ENCODE measurements at regions not wholly inside any gene's neighbourhood (a gene's known extent, or its start where the extent isn't known, plus 50 kb on each side); places are given as distances from the start of the nearest gene placed in this dataset.

GRCh38 chr7:22935269-22935668 is 78.7 kb downstream of the HYCC1 start:
- Histone ChIP-seq H3K4me1 (peaks cover 34% of the 10 kb centered on the region), H3K9me3 (no peaks in the 10 kb centered on the region), H3K27me3 (ENCODE audit: low read depth) (no peaks in the 10 kb centered on the region), H3K36me3 (replicated peaks) (no peaks in the 10 kb centered on the region), H3K4me3 (no peak overlapping the region)
- in situ Hi-C loops (cut with MboI; ENCODE audit: low sequenced_read_pairs): no loop called here
- no peak for DNase-seq (ENCODE audit: low spot score in 2 of 2)

DNA sequence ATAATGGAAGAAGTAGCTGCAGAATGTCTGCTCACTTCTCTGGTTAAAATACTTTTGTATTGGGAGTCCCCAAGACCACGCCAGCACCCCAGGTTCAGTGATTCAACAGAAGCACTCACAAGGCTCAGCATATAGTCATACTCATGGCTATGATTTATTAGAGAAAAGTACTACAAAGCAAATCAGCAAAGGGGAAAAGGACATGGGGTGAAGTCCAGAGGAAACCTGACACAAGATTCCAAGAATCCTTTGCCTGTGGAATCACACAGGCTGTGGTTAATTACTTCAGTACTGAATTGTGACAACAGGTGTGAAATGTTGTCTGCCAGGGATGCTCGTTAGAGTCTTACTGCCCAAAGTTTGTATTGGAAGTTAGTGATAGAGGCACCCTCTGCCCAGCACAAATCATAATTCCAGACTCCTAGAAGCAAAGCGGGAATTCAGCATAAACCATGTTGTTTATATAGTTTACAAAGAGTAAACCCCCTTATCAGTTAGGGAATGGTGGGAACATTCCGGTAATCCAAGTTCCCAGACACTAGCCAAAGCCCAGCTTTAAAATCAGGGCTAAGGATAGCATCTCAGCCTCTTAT is 79.4 kb downstream of the HYCC1 start:
- Histone ChIP-seq H3K36me3 (replicated peaks) (no peaks in the 10 kb centered on the region), H3K4me3 (no peak overlapping the region), H3K27me3 (ENCODE audit: low read depth) (no peaks in the 10 kb centered on the region), H3K9me3 (no peaks in the 10 kb centered on the region), H3K4me1 (peaks cover 34% of the 10 kb centered on the region)
- in situ Hi-C loops (cut with MboI; ENCODE audit: low sequenced_read_pairs): no loop called here
- no peak for DNase-seq (ENCODE audit: low spot score in 2 of 2)

DNA sequence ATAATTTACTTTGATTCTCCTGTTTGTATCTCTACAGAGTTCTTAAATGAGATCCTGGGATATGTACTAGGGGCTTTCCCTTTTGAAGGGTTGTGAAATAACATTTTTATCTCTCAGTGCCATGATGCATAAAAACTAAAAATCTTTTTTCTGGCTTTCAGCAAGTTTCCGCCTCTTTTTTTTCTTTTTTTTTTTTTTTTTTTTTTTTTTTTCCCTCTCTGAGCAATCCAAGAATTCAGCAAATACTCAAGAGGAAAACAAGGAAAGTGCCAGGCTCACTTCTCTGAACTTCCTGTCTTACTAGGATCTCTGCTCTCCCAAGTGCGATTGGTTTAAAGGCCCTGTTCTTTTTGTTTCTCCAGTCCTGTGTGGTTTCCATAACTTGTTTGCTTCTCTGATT is 79.9 kb downstream of the HYCC1 start:
- Histone ChIP-seq H3K4me3 (no peak overlapping the region), H3K36me3 (replicated peaks) (no peaks in the 10 kb centered on the region), H3K4me1 (peaks cover 34% of the 10 kb centered on the region), H3K27me3 (ENCODE audit: low read depth) (no peaks in the 10 kb centered on the region), H3K9me3 (no peaks in the 10 kb centered on the region)
- DNase-seq (ENCODE audit: low spot score in 2 of 2): no peak
- in situ Hi-C loops (cut with MboI; ENCODE audit: low sequenced_read_pairs): no loop called here

GRCh38 chr7:22932896-22933295 is 81.0 kb downstream of the HYCC1 start:
- DNase-seq (ENCODE audit: low spot score in 2 of 2): no peak
- H3K27me3 ChIP-seq (ENCODE audit: low read depth): no peaks in the 10 kb centered on the region
- in situ Hi-C loops (cut with MboI; ENCODE audit: low sequenced_read_pairs): no loop called here
- peaks cover 24% of the 10 kb centered on the region for H3K4me1 ChIP-seq
- H3K9me3 ChIP-seq: no peaks in the 10 kb centered on the region
- no peak overlapping the region for H3K4me3 ChIP-seq
- H3K36me3 ChIP-seq (replicated peaks): no peaks in the 10 kb centered on the region

GRCh38 chr7:22931011-22931410 is 82.9 kb downstream of the HYCC1 start:
- Histone ChIP-seq H3K27me3 (ENCODE audit: low read depth) (no peaks in the 10 kb centered on the region), H3K9me3 (no peaks in the 10 kb centered on the region), H3K4me3 (no peak overlapping the region), H3K36me3 (replicated peaks) (no peaks in the 10 kb centered on the region), H3K4me1 (peaks cover 5% of the 10 kb centered on the region)
- in situ Hi-C loops (cut with MboI; ENCODE audit: low sequenced_read_pairs): no loop called here
- no peak for DNase-seq (ENCODE audit: low spot score in 2 of 2)

- Histone ChIP-seq H3K4me3 (no peak overlapping the region), H3K36me3 (replicated peaks) (no peaks in the 10 kb centered on the region), H3K27me3 (ENCODE audit: low read depth) (no peaks in the 10 kb centered on the region), H3K9me3 (0 out of 2 replicates have a peak, but pooled peaks cover 2% of the 10 kb centered on the region), H3K4me1 (no peaks in the 10 kb centered on the region)
- in situ Hi-C loops (cut with MboI; ENCODE audit: low sequenced_read_pairs): no loop called here
- no peak for DNase-seq (ENCODE audit: low spot score in 2 of 2)
These were observed 91.6 kb downstream of the HYCC1 start for GRCh38 chr7:22922307-22922706.

- H3K36me3 ChIP-seq (replicated peaks): no peaks in the 10 kb centered on the region
- H3K9me3 ChIP-seq: 0 out of 2 replicates have a peak, but pooled peaks cover 2% of the 10 kb centered on the region
- H3K27me3 ChIP-seq (ENCODE audit: low read depth): no peaks in the 10 kb centered on the region
- DNase-seq (ENCODE audit: low spot score in 2 of 2): no peak
- no peaks in the 10 kb centered on the region for H3K4me1 ChIP-seq
- no peak overlapping the region for H3K4me3 ChIP-seq
- in situ Hi-C loops (cut with MboI; ENCODE audit: low sequenced_read_pairs): no loop called here
These were observed 92.4 kb downstream of the HYCC1 start for GRCh38 chr7:22921386-22922086.

DNA sequence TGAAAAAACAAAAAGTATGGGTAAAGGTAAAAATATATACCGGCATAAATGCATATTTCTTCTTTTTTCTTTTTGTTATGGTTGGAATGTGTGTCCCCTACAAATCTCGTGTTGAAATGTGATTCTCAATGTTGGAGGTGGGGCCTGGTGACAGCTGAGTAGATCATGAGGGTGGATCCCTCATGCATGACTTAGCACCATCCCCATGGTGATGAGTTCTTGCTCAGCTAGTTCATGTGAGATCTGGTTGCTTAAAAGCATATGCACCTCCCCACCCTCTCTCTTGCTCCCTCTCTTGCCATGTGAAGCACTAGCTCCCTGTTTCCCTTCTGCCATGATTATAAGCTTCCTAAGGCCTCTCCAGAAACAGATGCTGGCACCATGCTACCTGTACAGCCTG is 93.3 kb downstream of the HYCC1 start:
- no peaks in the 10 kb centered on the region for H3K4me1 ChIP-seq
- H3K4me3 ChIP-seq: no peak overlapping the region
- no peaks in the 10 kb centered on the region for H3K27me3 ChIP-seq (ENCODE audit: low read depth)
- in situ Hi-C loops (cut with MboI; ENCODE audit: low sequenced_read_pairs): no loop called here
- H3K9me3 ChIP-seq: 0 out of 2 replicates have a peak, but pooled peaks cover 2% of the 10 kb centered on the region
- DNase-seq (ENCODE audit: low spot score in 2 of 2): no peak
- no peaks in the 10 kb centered on the region for H3K36me3 ChIP-seq (replicated peaks)

DNA sequence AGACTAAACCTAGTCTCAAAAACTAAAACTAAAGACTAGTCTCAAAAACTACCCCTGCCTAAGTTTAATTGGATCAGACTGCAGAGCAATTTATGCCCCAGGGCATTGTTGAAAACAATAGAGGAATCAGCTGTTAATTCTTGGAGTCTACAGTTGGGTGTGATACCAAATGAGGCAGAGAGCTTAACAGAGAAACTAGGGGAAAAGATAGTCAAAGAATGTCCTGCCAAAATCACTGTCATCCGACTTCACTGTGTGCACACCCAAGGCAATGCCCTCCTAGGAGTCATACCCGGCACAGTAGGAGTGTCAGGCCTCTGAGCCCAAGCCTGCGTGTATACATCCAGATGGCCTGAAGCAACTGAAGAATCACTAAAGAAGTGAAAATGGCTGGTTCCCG is 90.5 kb upstream of the TOMM7 start:
- H3K4me3 ChIP-seq: no peak overlapping the region
- H3K27me3 ChIP-seq (ENCODE audit: low read depth): no peaks in the 10 kb centered on the region

DNA sequence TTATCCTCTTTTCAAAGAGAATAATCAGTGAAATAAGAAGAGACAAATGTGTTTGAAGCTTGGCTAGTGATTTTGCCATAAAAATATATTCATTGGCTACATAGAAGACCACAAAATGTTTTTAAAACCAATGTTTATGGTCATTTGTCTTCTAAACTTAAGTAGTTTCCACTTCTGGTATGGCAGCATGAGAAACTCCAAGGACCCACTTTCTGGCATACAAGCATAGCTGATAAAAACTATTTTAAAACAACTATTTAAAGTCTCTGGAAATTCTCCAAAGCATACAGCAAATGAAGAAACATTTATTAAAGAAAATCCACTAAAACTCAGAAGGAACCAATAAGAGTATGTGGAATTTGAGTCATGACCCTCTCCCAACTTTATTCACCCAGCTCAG is 89.2 kb upstream of the TOMM7 start:
- Histone ChIP-seq H3K9me3 (no peaks in the 10 kb centered on the region), H3K36me3 (replicated peaks) (no peaks in the 10 kb centered on the region), H3K4me3 (no peak overlapping the region), H3K4me1 (no peaks in the 10 kb centered on the region), H3K27me3 (ENCODE audit: low read depth) (no peaks in the 10 kb centered on the region)
- in situ Hi-C loops (cut with MboI; ENCODE audit: low sequenced_read_pairs): no loop called here
- DNase-seq (ENCODE audit: low spot score in 2 of 2): no peak

More for the DNA sequence above, 90.5 kb upstream of the TOMM7 start:
- H3K4me1 ChIP-seq: no peaks in the 10 kb centered on the region
- DNase-seq (ENCODE audit: low spot score in 2 of 2): no peak
- no peaks in the 10 kb centered on the region for H3K36me3 ChIP-seq (replicated peaks)
- in situ Hi-C loops (cut with MboI; ENCODE audit: low sequenced_read_pairs): no loop called here
- H3K9me3 ChIP-seq: no peaks in the 10 kb centered on the region

- no peaks in the 10 kb centered on the region for H3K4me1 ChIP-seq
- no peaks in the 10 kb centered on the region for H3K9me3 ChIP-seq
- no peaks in the 10 kb centered on the region for H3K36me3 ChIP-seq (replicated peaks)
- no peak overlapping the region for H3K4me3 ChIP-seq
- no peaks in the 10 kb centered on the region for H3K27me3 ChIP-seq (ENCODE audit: low read depth)
- in situ Hi-C loops (cut with MboI; ENCODE audit: low sequenced_read_pairs): no loop called here
- DNase-seq (ENCODE audit: low spot score in 2 of 2): no peak
These were observed 87.3 kb upstream of the TOMM7 start for GRCh38 chr7:22909917-22910316.

DNA sequence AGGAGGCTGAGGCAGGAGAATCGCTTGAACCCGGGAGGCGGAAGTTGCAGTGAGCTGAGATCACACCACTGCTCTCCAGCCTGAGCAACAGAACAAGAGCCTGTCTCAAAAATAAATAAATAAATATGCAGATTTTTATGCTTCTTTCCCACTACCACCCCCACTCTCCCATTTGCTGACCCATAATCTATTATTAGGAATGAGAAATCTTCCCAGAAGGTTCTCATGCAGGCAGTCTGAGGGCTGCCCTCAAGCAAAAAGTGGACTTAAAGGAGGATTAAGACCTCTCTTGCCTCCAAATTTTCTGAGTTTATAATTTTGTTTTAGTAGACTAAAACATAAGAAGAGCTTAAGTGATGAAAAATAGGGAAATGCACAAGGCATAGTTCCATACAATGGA is 85.2 kb upstream of the TOMM7 start:
- Histone ChIP-seq H3K9me3 (no peaks in the 10 kb centered on the region), H3K4me1 (no peaks in the 10 kb centered on the region), H3K27me3 (ENCODE audit: low read depth) (no peaks in the 10 kb centered on the region), H3K36me3 (replicated peaks) (no peaks in the 10 kb centered on the region), H3K4me3 (no peak overlapping the region)
- in situ Hi-C loops (cut with MboI; ENCODE audit: low sequenced_read_pairs): no loop called here
- no peak for DNase-seq (ENCODE audit: low spot score in 2 of 2)

GRCh38 chr7:22900784-22901183 is 78.1 kb upstream of the TOMM7 start:
- in situ Hi-C loops (cut with MboI; ENCODE audit: low sequenced_read_pairs): no loop called here
- Histone ChIP-seq H3K9me3 (no peaks in the 10 kb centered on the region), H3K4me1 (peaks cover 8% of the 10 kb centered on the region), H3K27me3 (ENCODE audit: low read depth) (no peaks in the 10 kb centered on the region), H3K4me3 (no peak overlapping the region), H3K36me3 (replicated peaks) (no peaks in the 10 kb centered on the region)
- DNase-seq (ENCODE audit: low spot score in 2 of 2): no peak

- DNase-seq (ENCODE audit: low spot score in 2 of 2): no peak
- Histone ChIP-seq H3K4me3 (no peak overlapping the region), H3K9me3 (no peaks in the 10 kb centered on the region), H3K27me3 (ENCODE audit: low read depth) (no peaks in the 10 kb centered on the region), H3K36me3 (replicated peaks) (no peaks in the 10 kb centered on the region), H3K4me1 (peaks cover 14% of the 10 kb centered on the region)
- in situ Hi-C loops (cut with MboI; ENCODE audit: low sequenced_read_pairs): no loop called here
These were observed 77.5 kb upstream of the TOMM7 start for GRCh38 chr7:22900101-22900500.

DNA sequence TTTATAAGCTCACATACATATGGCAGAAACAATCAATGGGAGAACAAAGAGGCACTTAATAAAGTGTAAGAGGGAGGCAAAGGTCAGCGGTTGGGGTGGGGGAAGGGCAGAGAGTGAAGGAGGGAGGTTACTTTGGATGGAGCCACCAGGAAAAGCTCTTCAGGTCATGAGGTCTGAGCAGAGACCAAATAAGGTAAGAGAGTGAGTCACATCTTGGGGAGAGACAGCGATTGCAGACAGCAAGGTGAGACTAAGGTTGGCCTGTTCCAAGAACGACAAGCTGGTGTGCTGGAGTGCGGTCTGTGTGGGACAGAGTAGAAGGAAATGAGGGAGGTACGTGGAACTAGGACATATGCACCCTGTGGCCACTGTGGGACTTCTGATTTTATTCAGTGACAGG is 74.3 kb upstream of the TOMM7 start:
- Histone ChIP-seq H3K36me3 (replicated peaks) (no peaks in the 10 kb centered on the region), H3K4me3 (no peak overlapping the region)
- no peak for DNase-seq (ENCODE audit: low spot score in 2 of 2)

More for the DNA sequence above, 74.3 kb upstream of the TOMM7 start:
- Histone ChIP-seq H3K4me1 (peaks cover 14% of the 10 kb centered on the region), H3K27me3 (ENCODE audit: low read depth) (no peaks in the 10 kb centered on the region), H3K9me3 (no peaks in the 10 kb centered on the region)
- in situ Hi-C loops (cut with MboI; ENCODE audit: low sequenced_read_pairs): no loop called here
